Superior temporal gyrus (tissue), 1 donor: ENCODE measurements at regions not wholly inside any gene's neighbourhood (a gene's known extent, or its start where the extent isn't known, plus 50 kb on each side); places are given as distances from the start of the nearest gene placed in this dataset.
"Not testable (repeated sequence)": the region's sequence is repeated elsewhere in the genome, so short reads cannot be mapped to it uniquely, and the experiment has no call there.

Experiments used
- DNase-seq: peaks from one replicate; pipeline ENCODE4 v3.0.0-alpha.2; 2016; ENCODE audit errors: extremely low spot score

- DNase-seq: no peak
Measured at GRCh38 chr2:238521002-238521401, 94.3 kb downstream of the ASB1 start.

- DNase-seq: no peak
Measured at GRCh38 chr2:238521870-238522269, 95.1 kb downstream of the ASB1 start.

- DNase-seq: no peak
Measured at GRCh38 chr2:238523158-238524110, 96.7 kb downstream of the ASB1 start.

GRCh38 chr2:238524426-238524983 lies 97.8 kb downstream of the ASB1 start:
- no peak for DNase-seq

- DNase-seq: no peak
Measured at GRCh38 chr2:238525990-238526389, 99.3 kb downstream of the ASB1 start.

GRCh38 chr2:238527565-238527964 lies 100.8 kb downstream of the ASB1 start:
- DNase-seq: no peak

GRCh38 chr2:238528953-238529781 lies 102.4 kb downstream of the ASB1 start:
- DNase-seq: no peak

GRCh38 chr2:238531017-238531645 lies 104.4 kb downstream of the ASB1 start:
- not testable (repeated sequence) for DNase-seq

- not testable (repeated sequence) for DNase-seq
Measured at GRCh38 chr2:238543732-238544131, 117.0 kb downstream of the ASB1 start.

- DNase-seq: no peak
Measured at GRCh38 chr2:238548902-238549462, 122.3 kb downstream of the ASB1 start.

GRCh38 chr2:238549866-238550265 lies 123.1 kb downstream of the ASB1 start:
- DNase-seq: no peak

- DNase-seq: no peak
Measured at GRCh38 chr2:238551091-238551490, 124.4 kb downstream of the ASB1 start.

- no peak for DNase-seq
Measured at GRCh38 chr2:238552226-238552625, 125.5 kb downstream of the ASB1 start.

- no peak for DNase-seq
Measured at GRCh38 chr2:238553159-238553558, 126.4 kb downstream of the ASB1 start.

- no peak for DNase-seq
Measured at GRCh38 chr2:238554468-238555315, 128.0 kb downstream of the ASB1 start.

GRCh38 chr2:238555786-238556542 lies 129.2 kb downstream of the ASB1 start:
- DNase-seq: no peak

GRCh38 chr2:238557431-238557830 lies 130.7 kb downstream of the ASB1 start:
- DNase-seq: no peak

GRCh38 chr2:238557936-238558335 lies 131.2 kb downstream of the ASB1 start:
- DNase-seq: no peak

- DNase-seq: no peak
Measured at GRCh38 chr2:238558456-238559099, 131.9 kb downstream of the ASB1 start.
